Urinary bladder (tissue), 3 donors: ENCODE measurements at regions not wholly inside any gene's neighbourhood (a gene's known extent, or its start where the extent isn't known, plus 50 kb on each side); places are given as distances from the start of the nearest gene placed in this dataset.
"Not testable (repeated sequence)": the region's sequence is repeated elsewhere in the genome, so short reads cannot be mapped to it uniquely, and the experiment has no call there.

Experiments used
- DNase-seq: peaks from one replicate; pipeline ENCODE4 v3.0.0-alpha.2; 2015; ENCODE audit errors: extremely low spot score
- H3K27ac ChIP-seq: one replicate; pipeline ENCODE4 v1.5.1; 2013; ENCODE audit warnings: low read depth, mild to moderate bottlenecking, moderate library complexity
- H3K36me3 ChIP-seq: one replicate; pipeline ENCODE4 v1.6.1; 2013; ENCODE audit warnings: mild to moderate bottlenecking, moderate library complexity; ENCODE audit not compliant: insufficient read depth
- H3K4me1 ChIP-seq: one replicate; pipeline ENCODE4 v1.6.1; 2013; ENCODE audit warnings: mild to moderate bottlenecking, moderate library complexity; ENCODE audit not compliant: insufficient read depth
- H3K4me3 ChIP-seq: one replicate; pipeline ENCODE4 v1.5.1; 2013; ENCODE audit warnings: low read depth, low read length
- WGBS: extraction: QIAGEN DNeasy Blood & Tissue Kit; methylation state at CpG from one replicate; pipeline ENCODE4 v1.1.7; 2013; 5-methylcytosine and 5-hydroxymethylcytosine counted together
- donor health status: healthy with polysubstance abuse.
- donor health status: healthy.

DNA sequence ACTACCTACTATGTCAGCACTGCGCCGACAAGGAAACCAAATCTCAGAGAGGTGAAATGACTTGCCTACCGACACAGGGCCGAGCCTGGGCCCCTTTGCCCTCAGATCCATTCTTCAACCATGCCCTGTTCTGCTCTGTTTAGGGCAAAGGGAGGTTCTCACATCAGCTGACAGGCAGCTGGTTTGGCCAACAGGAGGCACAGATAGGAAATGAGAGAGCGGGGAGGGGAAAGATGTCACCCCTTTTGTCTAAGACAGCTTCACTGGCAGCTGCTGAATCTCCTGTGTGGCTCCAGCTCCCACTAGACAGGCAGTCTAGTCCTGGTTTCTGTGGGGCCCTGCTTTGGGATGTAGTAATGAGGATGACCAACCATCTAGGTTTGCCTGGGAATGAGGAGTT lies 158.7 kb downstream of the TMEM200A start:
- Histone ChIP-seq H3K4me3 (no peak overlapping the region), H3K27ac (no peak overlapping the region), H3K4me1 (no peaks in the 10 kb centered on the region), H3K36me3 (no peaks in the 10 kb centered on the region)
- no peak for DNase-seq
- WGBS: 95% methylated on average over 5 of the region's 5 CpGs

DNA sequence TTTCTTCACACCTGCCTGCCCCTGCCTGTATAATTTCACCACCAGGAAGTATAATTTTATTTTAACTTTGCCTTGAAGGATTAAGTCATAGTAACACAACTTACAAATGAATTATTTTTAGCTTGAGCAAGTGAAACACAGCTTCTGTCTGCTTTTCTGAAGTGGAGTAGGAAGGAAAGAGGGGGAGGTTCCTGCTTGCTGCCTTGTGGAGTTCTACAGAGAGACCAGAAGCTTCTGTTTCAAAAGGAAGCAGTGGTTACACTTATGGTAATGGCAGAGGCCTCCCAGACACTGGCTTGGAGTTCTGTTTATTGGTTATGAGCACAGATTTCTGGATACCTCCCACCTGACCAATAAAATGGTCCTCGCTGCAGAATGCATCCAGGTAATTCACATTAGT lies 159.6 kb downstream of the TMEM200A start:
- Histone ChIP-seq H3K27ac (no peak overlapping the region), H3K36me3 (no peaks in the 10 kb centered on the region), H3K4me1 (no peaks in the 10 kb centered on the region), H3K4me3 (no peak overlapping the region)
- no peak for DNase-seq
- WGBS: 85% methylated on average over 1 of the region's 1 CpG

DNA sequence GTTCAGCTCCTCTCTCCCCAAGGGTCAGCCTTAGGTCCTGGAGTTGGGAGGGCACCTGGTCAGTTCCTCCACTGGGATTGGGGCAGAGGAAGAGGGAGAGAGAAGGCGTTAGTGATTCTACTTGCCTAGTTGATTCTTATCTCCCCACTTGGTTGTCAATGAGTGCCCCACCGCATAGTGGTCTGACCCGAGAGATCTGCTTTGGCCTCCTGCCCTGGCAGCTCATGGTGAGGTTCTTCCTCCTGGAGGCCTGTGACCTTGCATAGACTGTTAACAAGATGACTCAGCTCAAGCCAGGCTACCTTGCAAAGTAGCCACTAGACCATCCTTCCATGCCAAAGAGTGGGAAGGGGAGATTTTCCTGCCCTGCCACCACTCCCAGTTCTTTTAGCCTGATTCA lies 160.6 kb downstream of the TMEM200A start:
- 86% methylated on average over 3 of the region's 3 CpGs for WGBS
- Histone ChIP-seq H3K4me1 (no peaks in the 10 kb centered on the region), H3K36me3 (no peaks in the 10 kb centered on the region), H3K4me3 (no peak overlapping the region), H3K27ac (no peak overlapping the region)
- no peak for DNase-seq

DNA sequence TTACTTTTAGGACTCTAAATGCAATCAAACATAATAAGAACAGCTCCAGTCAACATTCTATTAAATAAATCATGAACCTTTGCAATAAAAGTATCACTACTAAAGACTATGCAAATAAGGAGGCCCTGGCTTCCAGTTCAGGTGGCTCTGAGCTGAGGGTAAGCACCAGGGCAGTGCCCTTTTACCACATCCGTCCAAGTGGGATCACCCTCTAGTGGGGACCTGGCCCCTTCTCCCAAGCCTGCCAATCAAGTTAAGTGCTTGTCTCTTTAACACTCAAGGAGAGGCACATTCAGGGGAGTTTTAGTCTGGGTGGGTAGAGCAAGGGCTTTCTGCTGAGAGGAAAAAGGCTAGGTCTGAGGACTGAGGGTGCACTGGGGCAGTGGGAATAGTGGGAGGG lies 161.4 kb downstream of the TMEM200A start:
- no peak for DNase-seq
- Histone ChIP-seq H3K4me1 (no peaks in the 10 kb centered on the region), H3K36me3 (no peaks in the 10 kb centered on the region), H3K27ac (no peak overlapping the region), H3K4me3 (no peak overlapping the region)
- 74% methylated on average over 1 of the region's 1 CpG for WGBS

DNA sequence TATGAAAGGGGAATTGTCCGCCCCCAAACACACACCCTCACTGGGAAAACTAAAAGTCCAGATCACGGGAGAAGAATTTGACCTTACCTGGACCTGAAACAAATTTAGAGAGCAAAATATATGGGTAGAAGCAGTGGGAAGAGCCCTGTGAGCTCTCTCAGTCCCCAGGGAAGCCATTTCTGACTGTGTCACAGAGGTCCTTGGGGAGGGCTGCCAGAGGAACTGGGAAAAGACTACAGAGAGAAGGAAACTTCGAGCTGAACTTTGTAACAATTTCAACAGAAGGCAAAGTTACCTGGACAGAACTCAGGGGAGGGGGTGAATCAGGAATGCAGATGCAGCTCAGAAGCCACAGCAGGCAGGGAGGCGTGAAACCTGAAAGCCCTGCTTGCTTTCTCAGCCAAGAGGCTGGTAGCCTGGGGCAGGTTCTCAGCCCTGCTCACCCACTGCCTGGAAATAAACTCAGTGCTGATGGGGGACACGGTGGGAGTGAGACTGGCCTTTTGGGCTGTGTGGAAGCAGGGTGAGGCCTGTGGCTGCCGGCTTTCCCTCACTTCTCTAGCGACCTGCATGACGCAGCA lies 163.8 kb downstream of the TMEM200A start:
- WGBS: 93% methylated on average over 8 of the region's 8 CpGs

GRCh38 chr6:130534627-130535026 lies 168.8 kb downstream of the TMEM200A start:
- Histone ChIP-seq H3K27ac (no peak overlapping the region), H3K4me1 (no peaks in the 10 kb centered on the region), H3K36me3 (no peaks in the 10 kb centered on the region), H3K4me3 (no peak overlapping the region)
- DNase-seq: no peak
- WGBS: 85% methylated on average over 3 of the region's 3 CpGs

More for the DNA sequence above, 163.8 kb downstream of the TMEM200A start:
- no peak overlapping the region for H3K4me3 ChIP-seq
- no peak for DNase-seq
- no peak overlapping the region for H3K27ac ChIP-seq
- no peaks in the 10 kb centered on the region for H3K36me3 ChIP-seq
- no peaks in the 10 kb centered on the region for H3K4me1 ChIP-seq

DNA sequence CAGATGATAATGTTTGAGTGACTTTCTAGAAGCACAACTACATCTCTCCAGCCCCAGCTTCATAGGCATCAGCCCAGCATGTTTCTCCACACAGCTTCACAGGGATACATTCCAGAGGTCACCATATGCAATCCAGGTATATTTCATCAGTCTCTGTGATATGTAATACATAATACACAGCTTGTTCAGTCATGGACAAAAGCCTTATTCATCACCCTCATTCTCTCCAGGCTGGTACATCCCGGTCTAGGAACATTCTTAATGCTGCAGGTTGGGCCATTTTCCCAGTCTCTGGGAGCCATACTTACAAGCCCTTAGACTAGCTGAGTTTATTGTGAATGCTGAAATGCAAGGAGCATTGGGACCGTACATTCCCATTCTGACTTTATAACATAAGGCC lies 169.4 kb downstream of the TMEM200A start:
- no peaks in the 10 kb centered on the region for H3K4me1 ChIP-seq
- no peaks in the 10 kb centered on the region for H3K36me3 ChIP-seq
- no peak overlapping the region for H3K27ac ChIP-seq
- no peak for DNase-seq
- 91% methylated on average over 2 of the region's 2 CpGs for WGBS
- H3K4me3 ChIP-seq: no peak overlapping the region

GRCh38 chr6:130537447-130537846 lies 171.6 kb downstream of the TMEM200A start:
- DNase-seq: no peak
- Histone ChIP-seq H3K36me3 (no peaks in the 10 kb centered on the region), H3K4me3 (no peak overlapping the region), H3K4me1 (no peaks in the 10 kb centered on the region), H3K27ac (no peak overlapping the region)
- 45% methylated on average over 1 of the region's 1 CpG for WGBS

- Histone ChIP-seq H3K4me1 (no peaks in the 10 kb centered on the region), H3K36me3 (no peaks in the 10 kb centered on the region), H3K4me3 (no peak overlapping the region), H3K27ac (no peak overlapping the region)
- WGBS: 53% methylated on average over 3 of the region's 3 CpGs
- no peak for DNase-seq
Observed at GRCh38 chr6:130547723-130548122, 181.9 kb downstream of the TMEM200A start.

GRCh38 chr6:130557481-130558112 lies 191.8 kb downstream of the TMEM200A start:
- no peaks in the 10 kb centered on the region for H3K36me3 ChIP-seq
- H3K4me1 ChIP-seq: no peaks in the 10 kb centered on the region
- DNase-seq: no peak
- no peak overlapping the region for H3K27ac ChIP-seq
- no peak overlapping the region for H3K4me3 ChIP-seq
- WGBS: 64% methylated on average over 3 of the region's 3 CpGs

DNA sequence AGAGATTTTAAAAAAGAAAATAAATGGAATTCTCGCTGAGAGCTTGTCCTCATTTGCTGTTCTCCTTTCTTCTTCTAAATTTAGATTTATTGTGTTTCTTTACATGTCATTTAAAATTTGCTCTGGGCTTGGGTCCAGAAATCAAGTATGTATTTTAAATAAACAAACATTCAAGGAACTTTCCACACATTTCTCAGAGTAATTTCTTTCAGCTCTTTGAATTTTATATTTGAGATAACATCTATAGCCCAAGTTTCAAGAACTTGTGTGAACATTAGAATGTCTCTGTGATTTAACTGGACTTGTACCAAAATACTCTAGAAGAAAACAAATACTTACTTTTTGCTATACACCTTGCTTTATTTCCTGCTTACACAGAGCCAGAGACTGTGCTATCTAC lies 192.3 kb downstream of the TMEM200A start:
- Histone ChIP-seq H3K27ac (no peak overlapping the region), H3K36me3 (no peaks in the 10 kb centered on the region), H3K4me1 (no peaks in the 10 kb centered on the region), H3K4me3 (no peak overlapping the region)
- DNase-seq: no peak
- WGBS: 32% methylated on average over 1 of the region's 1 CpG

DNA sequence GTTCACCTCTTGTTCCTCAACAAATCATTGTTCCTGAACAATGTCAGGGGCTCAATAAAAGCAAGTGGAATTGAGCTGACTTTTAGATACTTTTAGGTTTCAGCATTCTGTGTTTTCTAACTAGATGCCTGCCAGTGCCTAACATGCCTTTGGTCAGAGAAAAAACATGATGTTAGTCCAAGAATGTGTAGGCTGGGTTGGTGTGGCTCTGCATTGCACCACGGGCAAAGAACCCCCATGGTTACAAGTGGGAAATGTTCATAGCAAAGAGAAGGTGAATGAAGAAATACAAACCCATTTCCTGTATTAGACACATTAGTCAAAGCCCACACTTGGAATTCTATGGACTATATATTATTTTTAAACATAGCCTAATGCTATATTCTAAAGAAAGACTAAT lies 193.3 kb downstream of the TMEM200A start:
- Histone ChIP-seq H3K36me3 (no peaks in the 10 kb centered on the region), H3K4me3 (no peak overlapping the region), H3K27ac (no peak overlapping the region), H3K4me1 (no peaks in the 10 kb centered on the region)
- WGBS: 68% methylated on average over 1 of the region's 1 CpG
- no peak for DNase-seq

DNA sequence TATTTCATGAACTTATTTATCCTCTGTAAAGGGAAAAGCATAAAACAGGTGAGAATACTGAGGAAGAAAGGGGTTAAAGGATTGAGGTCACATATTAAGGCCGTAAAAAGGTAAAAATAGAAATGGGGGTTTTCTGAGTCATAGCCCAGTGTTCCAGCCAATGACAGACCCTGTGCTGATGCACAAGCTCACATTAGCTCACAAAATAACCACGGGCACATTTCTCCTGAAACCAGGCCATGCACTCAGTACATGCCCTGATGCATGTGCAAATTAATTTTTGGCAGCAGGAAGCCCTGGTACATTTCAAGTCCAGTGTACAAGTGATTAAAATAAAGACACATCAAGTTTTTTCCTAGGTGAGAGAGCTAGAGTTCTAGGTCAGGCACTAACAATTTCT lies 194.4 kb downstream of the TMEM200A start:
- Histone ChIP-seq H3K27ac (no peak overlapping the region), H3K4me3 (no peak overlapping the region), H3K36me3 (no peaks in the 10 kb centered on the region), H3K4me1 (no peaks in the 10 kb centered on the region)
- 21% methylated on average over 2 of the region's 2 CpGs for WGBS
- no peak for DNase-seq

DNA sequence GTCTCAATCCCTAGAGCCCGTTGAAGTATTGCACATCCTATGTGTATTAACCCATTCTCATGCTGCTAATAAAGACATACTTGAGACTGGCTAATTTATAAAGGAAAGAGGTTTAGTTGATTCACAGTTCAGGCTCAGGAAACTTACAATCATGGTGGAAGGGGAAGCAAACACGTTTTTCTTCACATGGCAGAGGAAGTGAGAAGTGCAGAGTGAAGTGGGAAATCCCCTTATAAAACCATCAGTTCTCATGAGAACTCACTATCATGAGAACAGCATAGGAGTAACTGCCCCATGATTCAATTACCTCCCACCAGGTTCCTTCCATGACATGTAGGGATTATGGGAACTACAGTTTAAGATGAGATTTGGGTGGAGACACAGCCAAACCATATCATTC lies 195.3 kb downstream of the TMEM200A start:
- not testable (repeated sequence) for H3K36me3 ChIP-seq
- 68% methylated on average over 2 of the region's 2 CpGs for WGBS

GRCh38 chr6:130565696-130566095 lies 199.9 kb downstream of the TMEM200A start:
- DNase-seq: no peak
- no peaks in the 10 kb centered on the region for H3K36me3 ChIP-seq
- no peak overlapping the region for H3K4me3 ChIP-seq
- 92% methylated on average over 2 of the region's 2 CpGs for WGBS
- H3K4me1 ChIP-seq: no peaks in the 10 kb centered on the region
- no peak overlapping the region for H3K27ac ChIP-seq

More for the DNA sequence above, 195.3 kb downstream of the TMEM200A start:
- H3K4me3 ChIP-seq, H3K4me1 ChIP-seq, H3K27ac ChIP-seq, DNase-seq: not testable (repeated sequence)
